PC-9 (cell line): ENCODE measurements at regions not wholly inside any gene's neighbourhood (a gene's known extent, or its start where the extent isn't known, plus 50 kb on each side); places are given as distances from the start of the nearest gene placed in this dataset.

Source experiments
- BruUV-seq: library from RNA; stranded (reverse); fragments of 400-500 nt; replicated peaks from 2 replicates; lab custom pipeline; 2021; lab: Mats Ljungman, UMichigan
- CTCF ChIA-PET: fragments of 300-600 bp; sonication (Branson Sonifier 250); formaldehyde crosslinking; loops from one replicate; lab custom pipeline; 2022; ENCODE audit warnings: antibody characterized with exemption; lab: Charles Lee
- POLR2A ChIA-PET: fragments of 300-600 bp; sonication (Branson Sonifier 250); formaldehyde crosslinking; loops from one replicate; lab custom pipeline; 2022; ENCODE audit warnings: antibody characterized with exemption; ENCODE audit not compliant: unreplicated experiment; lab: Charles Lee
- DNase-seq, 2 experiments: peaks; one replicate each; pipeline versions ENCODE4 v3.0.0 to v3.0.0-alpha.2; 2015 to 2022; ENCODE audit warnings: mixed read lengths in 1 of 2
- H2AFZ ChIP-seq: fragments of 200-600 bp; sonication (generic); 2 replicates; pipeline ENCODE4 v1.8.1; 2017; ENCODE audit warnings: antibody characterized with exemption
- H3F3A ChIP-seq: fragments of 200-600 bp; sonication (generic); 2 replicates; pipeline ENCODE4 v1.8.1; 2017; ENCODE audit warnings: antibody characterized with exemption, mild to moderate bottlenecking, low read depth; ENCODE audit not compliant: insufficient read depth
- H3K27ac ChIP-seq: fragments of 200-600 bp; sonication (generic); 2 replicates; pipeline ENCODE4 v1.6.1; 2016; ENCODE audit warnings: mixed run types
- H3K27me3 ChIP-seq: fragments of 200-600 bp; sonication (generic); 2 replicates; pipeline ENCODE4 v1.6.1; 2016; ENCODE audit warnings: low read depth, mixed run types; ENCODE audit not compliant: insufficient read depth
- H3K36me3 ChIP-seq: fragments of 200-600 bp; sonication (generic); 2 replicates; pipeline ENCODE4 v1.6.1; 2016; ENCODE audit warnings: low read depth, mixed run types
- H3K4me1 ChIP-seq: fragments of 200-600 bp; sonication (generic); replicated peaks from 2 replicates; pipeline ENCODE4 v1.6.1; 2016; ENCODE audit warnings: mixed run types; ENCODE audit not compliant: insufficient read depth
- H3K4me2 ChIP-seq: fragments of 200-600 bp; sonication (generic); 2 replicates; pipeline ENCODE4 v1.6.1; 2017; ENCODE audit warnings: mixed run types
- H3K4me3 ChIP-seq: fragments of 200-600 bp; sonication (generic); 2 replicates; pipeline ENCODE4 v1.6.1; 2016; ENCODE audit warnings: mixed run types
- H3K79me2 ChIP-seq: fragments of 200-600 bp; sonication (generic); 2 replicates; pipeline ENCODE4 v1.6.1; 2017; ENCODE audit warnings: low read depth, mixed run types
- H3K9me2 ChIP-seq: fragments of 200-600 bp; sonication (generic); 2 replicates; pipeline ENCODE4 v1.8.1; 2017; ENCODE audit warnings: mild to moderate bottlenecking; ENCODE audit not compliant: insufficient read depth
- H3K9me3 ChIP-seq: fragments of 200-600 bp; sonication (generic); 2 replicates; pipeline ENCODE4 v1.8.1; 2016; ENCODE audit warnings: low read depth; ENCODE audit not compliant: insufficient read depth
- H4K20me1 ChIP-seq: fragments of 200-600 bp; sonication (generic); 2 replicates; pipeline ENCODE4 v1.8.1; 2017; ENCODE audit not compliant: insufficient read depth
- EZH2 ChIP-seq: fragments of 200-600 bp; sonication (generic); IDR thresholded peaks from 2 replicates; pipeline ENCODE4 v1.8.0; 2017; ENCODE audit warnings: antibody characterized with exemption, low read depth
- intact Hi-C: fragments of 100-400 bp; cut with micrococcal nuclease; formaldehyde crosslinking; loops from one replicate; pipeline ENCODE4 v1.10.0; 2022; ENCODE audit not compliant: unreplicated experiment
- TF ChIP-seq, protein P1 (sequence below): fragments of 200-600 bp; sonication (generic); conservative IDR thresholded peaks from 2 replicates; pipeline ENCODE4 v1.6.1; 2017; ENCODE audit warnings: mixed run types, antibody characterized with exemption, mild to moderate bottlenecking, moderate library complexity

- Histone ChIP-seq H3K27me3 (peaks cover 78% of the 10 kb centered on the region), H3F3A (no peaks in the 10 kb centered on the region), H3K4me2 (no peak overlapping the region), H3K9me3 (no peaks in the 10 kb centered on the region), H3K9me2 (no peaks in the 10 kb centered on the region), H3K79me2 (no peaks in the 10 kb centered on the region), H3K4me3 (no peak overlapping the region), H3K36me3 (no peaks in the 10 kb centered on the region), H4K20me1 (no peaks in the 10 kb centered on the region), H3K27ac (no peak overlapping the region), H3K4me1 (peaks cover 15% of the 10 kb centered on the region; the same call in 1 of the 2 replicates), H2AFZ (no peak overlapping the region)
- ChIA-PET CTCF (no interaction called here), POLR2A (no interaction called here)
- intact Hi-C loops = no loop called here
- no peak for DNase-seq
- no peak for TF ChIP-seq EZH2
- TF ChIP-seq, protein P1, sequence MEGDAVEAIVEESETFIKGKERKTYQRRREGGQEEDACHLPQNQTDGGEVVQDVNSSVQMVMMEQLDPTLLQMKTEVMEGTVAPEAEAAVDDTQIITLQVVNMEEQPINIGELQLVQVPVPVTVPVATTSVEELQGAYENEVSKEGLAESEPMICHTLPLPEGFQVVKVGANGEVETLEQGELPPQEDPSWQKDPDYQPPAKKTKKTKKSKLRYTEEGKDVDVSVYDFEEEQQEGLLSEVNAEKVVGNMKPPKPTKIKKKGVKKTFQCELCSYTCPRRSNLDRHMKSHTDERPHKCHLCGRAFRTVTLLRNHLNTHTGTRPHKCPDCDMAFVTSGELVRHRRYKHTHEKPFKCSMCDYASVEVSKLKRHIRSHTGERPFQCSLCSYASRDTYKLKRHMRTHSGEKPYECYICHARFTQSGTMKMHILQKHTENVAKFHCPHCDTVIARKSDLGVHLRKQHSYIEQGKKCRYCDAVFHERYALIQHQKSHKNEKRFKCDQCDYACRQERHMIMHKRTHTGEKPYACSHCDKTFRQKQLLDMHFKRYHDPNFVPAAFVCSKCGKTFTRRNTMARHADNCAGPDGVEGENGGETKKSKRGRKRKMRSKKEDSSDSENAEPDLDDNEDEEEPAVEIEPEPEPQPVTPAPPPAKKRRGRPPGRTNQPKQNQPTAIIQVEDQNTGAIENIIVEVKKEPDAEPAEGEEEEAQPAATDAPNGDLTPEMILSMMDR = no peak
- no TSS peak for BruUV-seq
Measured at GRCh38 chr7:432933-433332, 86.7 kb downstream of the PDGFA start.

DNA sequence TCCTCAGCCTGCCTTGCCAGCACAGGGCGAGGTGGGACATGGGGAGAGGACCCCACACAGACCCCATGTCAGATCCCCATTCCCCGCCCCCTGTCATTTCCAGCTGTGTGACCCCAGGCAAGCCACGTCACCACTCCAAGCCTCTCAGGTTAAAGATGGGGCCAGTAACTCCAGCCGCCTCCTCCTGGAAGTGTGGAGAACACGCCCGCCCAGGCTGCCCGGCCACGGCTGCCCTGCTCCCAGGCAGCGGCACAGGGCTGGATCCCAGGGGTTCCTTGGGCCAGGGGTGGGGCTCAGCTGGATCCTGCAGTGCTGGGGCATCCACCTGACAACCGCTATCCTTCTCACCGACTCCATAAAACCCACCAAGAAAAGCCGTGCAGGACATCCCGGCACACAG, 86.1 kb downstream of the PDGFA start:
- Histone ChIP-seq H3K79me2 (no peaks in the 10 kb centered on the region), H4K20me1 (no peaks in the 10 kb centered on the region), H3K27ac (no peak overlapping the region), H3K4me1 (peaks cover 15% of the 10 kb centered on the region; the same call in 1 of the 2 replicates), H3K27me3 (peaks cover 71% of the 10 kb centered on the region), H3F3A (no peaks in the 10 kb centered on the region), H2AFZ (no peak overlapping the region), H3K9me2 (no peaks in the 10 kb centered on the region), H3K4me3 (no peak overlapping the region), H3K9me3 (no peaks in the 10 kb centered on the region), H3K36me3 (no peaks in the 10 kb centered on the region), H3K4me2 (no peak overlapping the region)
- POLR2A ChIA-PET = interaction anchor here (0.6 kb wide), 1 partner anchor 241 kb away, joined by 3 read pairs; the partner anchor contains the start of gene FAM20C
- DNase-seq = no peak
- BruUV-seq = no TSS peak
- TF ChIP-seq, protein P1 = no peak
- TF ChIP-seq EZH2 = no peak
- CTCF ChIA-PET = no interaction called here
- intact Hi-C loops = no loop called here

DNA sequence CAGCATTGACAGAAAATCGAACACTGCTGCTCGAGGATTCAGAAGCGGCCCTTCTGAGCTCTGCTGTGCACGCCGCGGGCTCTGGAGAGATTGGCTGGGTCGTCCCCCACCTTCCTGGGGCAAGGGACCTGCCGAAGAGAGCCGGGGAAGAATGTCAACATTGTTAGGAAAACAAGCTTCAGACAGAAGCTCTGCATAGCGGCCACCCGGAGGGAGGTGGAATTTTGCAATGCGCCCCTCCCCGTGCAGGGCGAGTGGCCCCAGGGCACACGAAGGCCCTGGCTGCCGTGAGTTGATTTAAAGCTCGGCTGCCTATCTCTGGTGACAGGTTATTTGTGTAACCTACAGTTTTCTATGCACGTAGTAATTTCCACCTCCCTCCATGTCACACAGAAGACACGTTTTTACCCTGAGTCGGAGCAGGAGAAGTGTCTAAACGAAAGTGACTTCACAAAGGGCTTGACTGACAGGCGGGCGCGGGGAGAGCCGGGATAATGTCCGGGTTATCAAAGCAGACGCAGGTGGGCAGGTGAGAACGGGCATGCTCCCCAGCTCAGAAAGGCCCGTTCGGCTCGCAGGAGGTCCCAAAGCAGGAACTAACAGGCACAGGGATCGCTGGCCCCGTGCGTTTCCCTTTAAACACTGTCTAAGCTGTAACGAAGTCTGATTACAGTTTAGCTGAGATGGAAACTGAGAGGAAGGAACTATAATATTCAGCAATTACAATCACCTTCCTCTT, 84.6 kb downstream of the PDGFA start:
- Histone ChIP-seq H3K9me3 (no peaks in the 10 kb centered on the region), H3K27me3 (peaks cover 68% of the 10 kb centered on the region), H3K4me2 (peak overlapping the region; percentile 63), H3K36me3 (no peaks in the 10 kb centered on the region), H3K27ac (no peak overlapping the region), H3K4me3 (peak overlapping the region; percentile 34; the same call in 1 of the 2 replicates), H2AFZ (no peak overlapping the region), H3K79me2 (no peaks in the 10 kb centered on the region), H3K9me2 (no peaks in the 10 kb centered on the region), H4K20me1 (no peaks in the 10 kb centered on the region), H3K4me1 (peaks cover 15% of the 10 kb centered on the region; the same call in 1 of the 2 replicates), H3F3A (no peaks in the 10 kb centered on the region)
- ChIA-PET CTCF (interaction anchor here (0.5 to 1.0 kb wide), 2 partner anchors 297 to 515 kb away, joined by 3 to 5 read pairs; no protein-coding TSS in a partner anchor), POLR2A (interaction anchor here (0.7 kb wide), 1 partner anchor 15 kb away, joined by 4 read pairs; no protein-coding TSS in a partner anchor)
- TF ChIP-seq, protein P1 = no peak
- TF ChIP-seq EZH2 = no peak
- intact Hi-C loops = no loop called here
- peak; percentile 43 to 55 for DNase-seq
- no TSS peak for BruUV-seq
